ENCODE measurements at regions not wholly inside any gene's neighbourhood (a gene's known extent, or its start where the extent isn't known, plus 50 kb on each side); places are given as distances from the start of the nearest gene placed in this dataset.

DNA sequence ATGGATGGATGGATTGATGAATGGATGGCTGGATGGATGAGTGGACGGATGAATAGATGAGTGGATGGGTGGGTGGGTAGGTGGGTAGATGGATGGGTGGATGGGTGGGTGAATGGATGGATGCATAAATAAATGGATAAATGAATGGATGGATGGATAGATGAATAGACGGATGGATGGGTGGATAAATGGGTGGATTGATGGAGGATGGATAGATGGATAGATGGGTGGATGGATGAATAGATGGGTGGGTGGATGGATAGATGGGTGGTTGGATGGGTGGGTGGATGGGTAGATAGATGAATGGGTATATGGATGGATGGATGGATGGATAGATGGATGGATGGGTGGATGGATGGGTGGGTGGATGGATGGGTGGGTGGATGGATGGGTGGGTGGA is 84.9 kb upstream of the ZNF536 start:
- H2BK20ac ChIP-seq (ENCODE audit: low read length): no peak overlapping the region
- H2BK12ac ChIP-seq (ENCODE audit: low read depth, low read length): no peak overlapping the region
- H3K23ac ChIP-seq (ENCODE audit: insufficient read length): no peak overlapping the region
- H3K4me3 ChIP-seq (ENCODE audit: extremely low read depth in 1 of 4, insufficient read depth in 2 of 4, low read depth in 3 of 4, low read length in 4 of 4): no peak overlapping the region
- H4K20me1 ChIP-seq (replicated peaks in 1 of 2; ENCODE audit: control insufficient read depth in 1 of 2, insufficient read depth in 2 of 2, low read length in 2 of 2): no peaks in the 10 kb centered on the region
- no peaks in the 10 kb centered on the region for H3K79me2 ChIP-seq (ENCODE audit: control insufficient read depth in 1 of 2, insufficient read depth in 2 of 2, low read length in 2 of 2)
- H2BK5ac ChIP-seq (ENCODE audit: low read depth, low read length): no peak overlapping the region
- no peak overlapping the region for H2BK120ac ChIP-seq (replicated peaks; ENCODE audit: low read depth, low read length)
- no peak overlapping the region for H2AFZ ChIP-seq (ENCODE audit: low read length)
- CTCF ChIA-PET (ENCODE audit: partially characterized antibody): no interaction called here
- POLR2A ChIA-PET (ENCODE audit: partially characterized antibody): no interaction called here
- H3K56ac ChIP-seq (replicated peaks; ENCODE audit: insufficient read length, low read depth, low read length): no peak overlapping the region
- no peak overlapping the region for H3K4me2 ChIP-seq (ENCODE audit: insufficient read depth in 1 of 2, low read depth in 2 of 2, low read length in 2 of 2)
- H3K27me3 ChIP-seq (replicated peaks in 1 of 4; ENCODE audit: control insufficient read depth in 3 of 4, extremely low read depth in 1 of 4, insufficient read depth in 3 of 4, low read length in 3 of 4): no peaks in the 10 kb centered on the region
- H2AK5ac ChIP-seq (ENCODE audit: low read depth, low read length): no peak overlapping the region
- H4K8ac ChIP-seq (ENCODE audit: extremely low read depth, insufficient read depth, low read length): no peak overlapping the region
- H3K79me1 ChIP-seq (ENCODE audit: low read depth, low read length): no peaks in the 10 kb centered on the region
- no peak overlapping the region for H4K5ac ChIP-seq (ENCODE audit: insufficient read length, low read depth, low read length)
- H4K91ac ChIP-seq (replicated peaks; ENCODE audit: insufficient read length, low read length): no peak overlapping the region
- no peaks in the 10 kb centered on the region for H3K9me3 ChIP-seq (ENCODE audit: insufficient read depth in 2 of 2, low read depth in 1 of 2, low read length in 1 of 2)
- H3K18ac ChIP-seq (ENCODE audit: extremely low read depth, low read length): no peak overlapping the region
- H3K23me2 ChIP-seq (ENCODE audit: low read depth, low read length): peaks cover 8% of the 10 kb centered on the region; the same call in 1 of the 2 replicates
- no peaks in the 10 kb centered on the region for H3K36me3 ChIP-seq (ENCODE audit: control insufficient read depth in 2 of 4, insufficient read depth in 4 of 4, low read length in 3 of 4)
- H2BK15ac ChIP-seq (ENCODE audit: low read length): no peak overlapping the region
- FAIRE-seq (no peak), DNase-seq (ENCODE audit: low read depth in 1 of 2, low spot score in 2 of 2) (no peak)
- H3K9ac ChIP-seq (replicated peaks in 1 of 4; ENCODE audit: extremely low read depth in 1 of 4, low read depth in 3 of 4, low read length in 3 of 4): no peak overlapping the region
- H3K4ac ChIP-seq (replicated peaks; ENCODE audit: insufficient read length, low read depth, low read length): no peak overlapping the region
- H3K27ac ChIP-seq (ENCODE audit: low read depth, low read length): no peak overlapping the region
- H3K14ac ChIP-seq (ENCODE audit: insufficient read length): no peak overlapping the region
- H3K4me1 ChIP-seq (replicated peaks in 1 of 4; ENCODE audit: control insufficient read depth in 3 of 4, insufficient read depth in 4 of 4, low read length in 3 of 4): peaks cover 0 to 6% (median 0%) of the 10 kb centered on the region in 4 experiments; a peak in 2 of 7 replicates
- 94 to 100% methylated on average over 2 of the region's 2 CpGs for WGBS, 2 experiments (ENCODE audit: extremely low coverage in 1 of 2, insufficient coverage in 1 of 2, insufficient read length in 1 of 2, insufficient replicate concordance in 2 of 2, low coverage in 1 of 2, low lambda C conversion rate in 2 of 2, missing lambda C conversion rate in 1 of 2)
- TF ChIP-seq, protein P1, sequence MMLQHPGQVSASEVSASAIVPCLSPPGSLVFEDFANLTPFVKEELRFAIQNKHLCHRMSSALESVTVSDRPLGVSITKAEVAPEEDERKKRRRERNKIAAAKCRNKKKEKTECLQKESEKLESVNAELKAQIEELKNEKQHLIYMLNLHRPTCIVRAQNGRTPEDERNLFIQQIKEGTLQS (IDR thresholded peaks at IDR 0.05; ENCODE audit: insufficient read depth, low read depth, low read length): no peak
- no peak for TF ChIP-seq SP2 (IDR thresholded peaks at IDR 0.05; ENCODE audit: low read length)
- TF ChIP-seq CBX5 (IDR thresholded peaks at IDR 0.05; ENCODE audit: low read depth, low read length): no peak
- no peak for TF ChIP-seq MAFK (IDR thresholded peaks at IDR 0.05; ENCODE audit: low read depth, low read length)
- no peak for TF ChIP-seq HDAC2 (IDR thresholded peaks at IDR 0.05; ENCODE audit: borderline replicate concordance in 1 of 2, low read depth in 2 of 2, low read length in 2 of 2)
- no peak for TF ChIP-seq SIN3A (conservative IDR thresholded peaks at IDR 0.05 in 1 of 2, IDR thresholded peaks at IDR 0.05 in 1 of 2; ENCODE audit: low read depth in 1 of 2, low read length in 2 of 2)
- TF ChIP-seq, protein P2, sequence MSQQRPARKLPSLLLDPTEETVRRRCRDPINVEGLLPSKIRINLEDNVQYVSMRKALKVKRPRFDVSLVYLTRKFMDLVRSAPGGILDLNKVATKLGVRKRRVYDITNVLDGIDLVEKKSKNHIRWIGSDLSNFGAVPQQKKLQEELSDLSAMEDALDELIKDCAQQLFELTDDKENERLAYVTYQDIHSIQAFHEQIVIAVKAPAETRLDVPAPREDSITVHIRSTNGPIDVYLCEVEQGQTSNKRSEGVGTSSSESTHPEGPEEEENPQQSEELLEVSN (IDR thresholded peaks at IDR 0.05): no peak
- no peak for TF ChIP-seq TBP (IDR thresholded peaks at IDR 0.05; ENCODE audit: low read depth, low read length)
- TF ChIP-seq RNF2 (IDR thresholded peaks at IDR 0.05; ENCODE audit: borderline replicate concordance, low read depth, low read length, missing control alignments, poor library complexity, severe bottlenecking): no peak
- no peak for TF ChIP-seq YY1 (IDR thresholded peaks at IDR 0.05; ENCODE audit: low read depth, low read length)
- TF ChIP-seq ZNF274 (IDR thresholded peaks at IDR 0.05; ENCODE audit: borderline replicate concordance, extremely low read depth, low read length): no peak
- no peak for TF ChIP-seq SUZ12 (IDR thresholded peaks at IDR 0.05; ENCODE audit: low read length)
- no peak for TF ChIP-seq POLR2AphosphoS5 (IDR thresholded peaks at IDR 0.05; ENCODE audit: low read depth, low read length)

Data from H1 (cell line).